ENCODE measurements at regions not wholly inside any gene's neighbourhood (a gene's known extent, or its start where the extent isn't known, plus 50 kb on each side); places are given as distances from the start of the nearest gene placed in this dataset.

DNA sequence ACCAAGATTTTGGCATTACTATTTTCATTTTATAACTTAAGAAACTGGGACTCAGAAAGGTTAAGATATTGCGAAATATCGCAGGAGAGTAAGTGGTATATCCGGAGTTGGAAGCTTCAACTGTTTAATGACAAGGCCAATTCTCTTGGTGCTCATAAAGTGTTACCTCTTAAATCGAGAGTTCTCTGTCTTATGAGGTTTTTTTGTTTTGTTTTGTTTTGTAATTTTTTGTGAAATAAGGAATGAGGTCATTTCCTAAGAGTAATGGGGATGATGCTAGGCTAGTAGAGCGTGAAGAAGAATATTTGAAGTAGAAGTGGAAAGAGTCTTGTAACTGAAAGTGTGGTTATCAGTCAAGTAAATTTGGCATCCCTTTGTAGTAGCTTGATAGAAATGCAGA, 183.2 kb upstream of the DAB2 start:
- TF ChIP-seq, protein P1, sequence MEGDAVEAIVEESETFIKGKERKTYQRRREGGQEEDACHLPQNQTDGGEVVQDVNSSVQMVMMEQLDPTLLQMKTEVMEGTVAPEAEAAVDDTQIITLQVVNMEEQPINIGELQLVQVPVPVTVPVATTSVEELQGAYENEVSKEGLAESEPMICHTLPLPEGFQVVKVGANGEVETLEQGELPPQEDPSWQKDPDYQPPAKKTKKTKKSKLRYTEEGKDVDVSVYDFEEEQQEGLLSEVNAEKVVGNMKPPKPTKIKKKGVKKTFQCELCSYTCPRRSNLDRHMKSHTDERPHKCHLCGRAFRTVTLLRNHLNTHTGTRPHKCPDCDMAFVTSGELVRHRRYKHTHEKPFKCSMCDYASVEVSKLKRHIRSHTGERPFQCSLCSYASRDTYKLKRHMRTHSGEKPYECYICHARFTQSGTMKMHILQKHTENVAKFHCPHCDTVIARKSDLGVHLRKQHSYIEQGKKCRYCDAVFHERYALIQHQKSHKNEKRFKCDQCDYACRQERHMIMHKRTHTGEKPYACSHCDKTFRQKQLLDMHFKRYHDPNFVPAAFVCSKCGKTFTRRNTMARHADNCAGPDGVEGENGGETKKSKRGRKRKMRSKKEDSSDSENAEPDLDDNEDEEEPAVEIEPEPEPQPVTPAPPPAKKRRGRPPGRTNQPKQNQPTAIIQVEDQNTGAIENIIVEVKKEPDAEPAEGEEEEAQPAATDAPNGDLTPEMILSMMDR (conservative IDR thresholded peaks at IDR 0.05), result no peak
- TF ChIP-seq ZFX (IDR thresholded peaks at IDR 0.05), result no peak
